ENCODE measurements at regions not wholly inside any gene's neighbourhood (a gene's known extent, or its start where the extent isn't known, plus 50 kb on each side); places are given as distances from the start of the nearest gene placed in this dataset.

- CTCF ChIA-PET, result interaction anchor here (1.7 kb wide), 1 partner anchor 865 kb away, joined by 6 read pairs; no protein-coding TSS in a partner anchor
- POLR2A ChIA-PET, result no interaction called here
- DNase-seq, result no peak
These were observed 481.6 kb upstream of the KIF2A start for GRCh38 chr5:61824396-61824795.

DNA sequence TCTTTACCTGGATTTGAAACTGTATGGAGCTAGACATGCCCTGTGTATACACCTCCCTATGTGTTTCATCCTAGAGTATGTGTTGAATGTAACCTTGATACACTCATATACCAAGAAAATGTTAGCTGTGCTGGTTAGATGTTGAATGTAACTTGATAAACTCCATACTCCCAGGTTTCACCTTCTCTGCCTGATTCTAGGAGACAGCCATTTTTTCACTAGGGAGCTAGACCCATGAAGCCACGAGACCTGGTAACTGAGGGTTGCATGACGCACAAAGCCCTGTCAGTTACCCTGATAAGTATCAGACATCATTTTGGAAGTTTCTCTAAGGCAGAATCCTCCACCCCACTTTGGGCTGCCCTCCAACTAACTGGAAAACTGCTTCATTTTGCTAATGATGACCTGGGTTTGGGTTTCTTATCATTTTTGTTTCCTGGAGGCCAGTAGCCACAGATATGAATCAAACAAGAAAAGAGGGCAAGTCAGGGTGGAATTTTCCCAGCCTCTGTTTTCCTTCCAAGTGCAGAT, 478.5 kb upstream of the KIF2A start:
- Histone ChIP-seq H3K27ac (ENCODE audit: low read depth in 2 of 2, low read length in 1 of 2) (no peak overlapping the region), H2AFZ (ENCODE audit: low read depth) (no peak overlapping the region), H3K9me3 (no peaks in the 10 kb centered on the region), H3K9ac (no peak overlapping the region), H3K4me3 (ENCODE audit: low read depth in 2 of 2, low read length in 1 of 2) (no peak overlapping the region), H3K4me2 (no peak overlapping the region), H3K79me2 (ENCODE audit: insufficient read depth) (no peaks in the 10 kb centered on the region), H3K27me3 (ENCODE audit: insufficient read depth) (no peaks in the 10 kb centered on the region; the same call in 1 of the 2 replicates), H4K20me1 (ENCODE audit: insufficient read depth) (no peaks in the 10 kb centered on the region), H3K9me2 (no peaks in the 10 kb centered on the region), H3K4me1 (ENCODE audit: control insufficient read depth in 1 of 2, insufficient read depth in 2 of 2, low read depth in 1 of 2, low read length in 1 of 2) (peaks cover 0 to 2% of the 10 kb centered on the region in 2 experiments; a peak in 1 of 4 replicates), H3K36me3 (replicated peaks in 1 of 2; ENCODE audit: control insufficient read depth in 1 of 2, insufficient read depth in 2 of 2, low read length in 1 of 2) (no peaks in the 10 kb centered on the region), H3F3A (replicated peaks; ENCODE audit: insufficient read depth) (no peaks in the 10 kb centered on the region)
- 36% methylated on average over 2 of the region's 2 CpGs for WGBS (ENCODE audit: low lambda C conversion rate)
- DNase-seq, result no peak
- CTCF ChIA-PET, result interaction anchor here (2.0 kb wide), 1 partner anchor 10 kb away, joined by 14 read pairs; no protein-coding TSS in a partner anchor
- TF ChIP-seq SIN3A (IDR thresholded peaks at IDR 0.05; ENCODE audit: borderline replicate concordance, low read depth, low read length), result no peak
- TF ChIP-seq IRF3 (IDR thresholded peaks at IDR 0.05; ENCODE audit: low read depth, low read length), result no peak
- TF ChIP-seq GABPA (IDR thresholded peaks at IDR 0.05; ENCODE audit: low read depth), result no peak
- TF ChIP-seq RFX5 (IDR thresholded peaks at IDR 0.05; ENCODE audit: low read length), result no peak
- no peak for TF ChIP-seq CHD2 (IDR thresholded peaks at IDR 0.05; ENCODE audit: low read length, partially characterized antibody)
- TF ChIP-seq POLR2AphosphoS5 (IDR thresholded peaks at IDR 0.05; ENCODE audit: low read depth, low read length), result no peak
- no peak for TF ChIP-seq TCF12 (IDR thresholded peaks at IDR 0.05)
- no peak for TF ChIP-seq USF2 (IDR thresholded peaks at IDR 0.05; ENCODE audit: borderline replicate concordance, low read depth, low read length)
- TF ChIP-seq SMC3 (IDR thresholded peaks at IDR 0.05; ENCODE audit: low read depth, low read length), result no peak
- no peak for TF ChIP-seq GATA2 (CRISPR knock-in tag; IDR thresholded peaks at IDR 0.05)
- TF ChIP-seq RCOR1 (IDR thresholded peaks at IDR 0.05; ENCODE audit: low read length), result no peak
- POLR2A ChIA-PET, result no interaction called here

More at GRCh38 chr5:61824396-61824795, 481.6 kb upstream of the KIF2A start:
- H3K27me3 ChIP-seq (ENCODE audit: insufficient read depth), result no peaks in the 10 kb centered on the region; the same call in 1 of the 2 replicates
- H3K9me2 ChIP-seq, result no peaks in the 10 kb centered on the region
- H3K9me3 ChIP-seq, result no peaks in the 10 kb centered on the region
- H3K4me1 ChIP-seq (ENCODE audit: control insufficient read depth in 1 of 2, insufficient read depth in 2 of 2, low read depth in 1 of 2, low read length in 1 of 2), result peaks cover 0 to 2% of the 10 kb centered on the region in 2 experiments; a peak in 1 of 4 replicates
- no peaks in the 10 kb centered on the region for H3F3A ChIP-seq (replicated peaks; ENCODE audit: insufficient read depth)
- no peak overlapping the region for H3K9ac ChIP-seq
- H3K79me2 ChIP-seq (ENCODE audit: insufficient read depth), result no peaks in the 10 kb centered on the region
- TF ChIP-seq RFX5 (IDR thresholded peaks at IDR 0.05; ENCODE audit: low read length) (no peak), FOXM1 (IDR thresholded peaks at IDR 0.05; ENCODE audit: low read depth) (no peak)
- H3K4me2 ChIP-seq, result no peak overlapping the region
- no peaks in the 10 kb centered on the region for H3K36me3 ChIP-seq (replicated peaks in 1 of 2; ENCODE audit: control insufficient read depth in 1 of 2, insufficient read depth in 2 of 2, low read length in 1 of 2)
- H2AFZ ChIP-seq (ENCODE audit: low read depth), result no peak overlapping the region
- no peaks in the 10 kb centered on the region for H4K20me1 ChIP-seq (ENCODE audit: insufficient read depth)
- no peak overlapping the region for H3K27ac ChIP-seq (ENCODE audit: low read depth in 2 of 2, low read length in 1 of 2)
- H3K4me3 ChIP-seq (ENCODE audit: low read depth in 2 of 2, low read length in 1 of 2), result no peak overlapping the region
- WGBS (ENCODE audit: low lambda C conversion rate), result 73% methylated on average over 4 of the region's 4 CpGs
